HEK293T (cell line): ENCODE measurements at regions not wholly inside any gene's neighbourhood (a gene's known extent, or its start where the extent isn't known, plus 50 kb on each side); places are given as distances from the start of the nearest gene placed in this dataset.

Source experiments
- CTCF ChIA-PET: fragments of 350-600 bp; formaldehyde crosslinking; extraction: SDS; loops from one replicate; lab custom pipeline; 2021; ENCODE audit warnings: antibody characterized with exemption, inconsistent platforms; lab: Yijun Ruan, JAX
- POLR2A ChIA-PET: fragments of 350-600 bp; formaldehyde crosslinking; extraction: SDS; loops from one replicate; lab custom pipeline; 2020; ENCODE audit warnings: antibody characterized with exemption, inconsistent platforms; lab: Yijun Ruan, JAX
- DNase-seq: peaks from one replicate; pipeline ENCODE4 v3.0.0; 2012; ENCODE audit warnings: mixed read lengths; ENCODE audit errors: extremely low spot score
- ARNT ChIP-seq: fragments of 450-650 bp; IDR thresholded peaks from 2 replicates; pipeline ENCODE4 v1.6.1; 2017; ENCODE audit warnings: mild to moderate bottlenecking
- BHLHE40 ChIP-seq: fragments of 450-650 bp; IDR thresholded peaks from 2 replicates; pipeline ENCODE4 v1.6.1; 2016; ENCODE audit warnings: mild to moderate bottlenecking, moderate library complexity, borderline replicate concordance
- CTBP1 ChIP-seq: fragments of 450-650 bp; IDR thresholded peaks from 2 replicates; pipeline ENCODE4 v1.6.1; 2016; ENCODE audit warnings: borderline replicate concordance
- ELF4 ChIP-seq: fragments of 450-650 bp; IDR thresholded peaks from 2 replicates; pipeline ENCODE4 v1.6.1; 2017; ENCODE audit warnings: antibody characterized with exemption
- FOXA1 ChIP-seq: fragments of 450-650 bp; IDR thresholded peaks from 2 replicates; pipeline ENCODE4 v1.6.1; 2016; ENCODE audit warnings: mild to moderate bottlenecking
- FOXK2 ChIP-seq: fragments of 450-650 bp; IDR thresholded peaks from 2 replicates; pipeline ENCODE4 v1.6.1; 2016; ENCODE audit warnings: mild to moderate bottlenecking
- FOXM1 ChIP-seq: fragments of 450-650 bp; IDR thresholded peaks from 2 replicates; pipeline ENCODE4 v1.6.1; 2017; ENCODE audit warnings: mild to moderate bottlenecking, borderline replicate concordance
- HDGF ChIP-seq: fragments of 450-650 bp; IDR thresholded peaks from 2 replicates; pipeline ENCODE4 v1.6.1; 2017; ENCODE audit warnings: antibody characterized with exemption, borderline replicate concordance
- L3MBTL2 ChIP-seq: fragments of 450-650 bp; conservative IDR thresholded peaks from 2 replicates; pipeline ENCODE4 v1.6.1; 2016; ENCODE audit warnings: mild to moderate bottlenecking
- LEF1 ChIP-seq: fragments of 450-650 bp; IDR thresholded peaks from 2 replicates; pipeline ENCODE4 v1.6.1; 2017; ENCODE audit warnings: mild to moderate bottlenecking, borderline replicate concordance
- NFRKB ChIP-seq: fragments of 450-650 bp; IDR thresholded peaks from 2 replicates; pipeline ENCODE4 v1.6.1; 2016; ENCODE audit warnings: mild to moderate bottlenecking, moderate library complexity
- SP1 ChIP-seq: fragments of 450-650 bp; IDR thresholded peaks from 2 replicates; pipeline ENCODE4 v1.6.1; 2017
- SUZ12 ChIP-seq: fragments of 450-650 bp; IDR thresholded peaks from 2 replicates; pipeline ENCODE4 v1.6.1; 2016; ENCODE audit warnings: mild to moderate bottlenecking
- TARDBP ChIP-seq: fragments of 450-650 bp; IDR thresholded peaks from 2 replicates; pipeline ENCODE4 v1.6.1; 2016
- ZNF384 ChIP-seq: fragments of 450-650 bp; IDR thresholded peaks from 2 replicates; pipeline ENCODE4 v1.6.1; 2016
- TF ChIP-seq, protein P1 (sequence below): fragments of 450-650 bp; IDR thresholded peaks from 2 replicates; pipeline ENCODE4 v1.6.1; 2016

GRCh38 chr4:116453127-116453526 lies 632.2 kb downstream of the TRAM1L1 start:
- no peak for TF ChIP-seq CTBP1
- TF ChIP-seq SP1, result no peak
- TF ChIP-seq FOXK2, result no peak
- TF ChIP-seq LEF1, result no peak
- TF ChIP-seq TARDBP, result no peak
- TF ChIP-seq ELF4, result no peak

GRCh38 chr4:116449764-116450163 lies 635.6 kb downstream of the TRAM1L1 start:
- POLR2A ChIA-PET, result no interaction called here
- DNase-seq, result no peak
- TF ChIP-seq L3MBTL2 (no peak), ZNF384 (no peak)
- CTCF ChIA-PET, result no interaction called here

More at GRCh38 chr4:116453127-116453526, 632.2 kb downstream of the TRAM1L1 start:
- DNase-seq, result no peak
- POLR2A ChIA-PET, result no interaction called here
- CTCF ChIA-PET, result no interaction called here

DNA sequence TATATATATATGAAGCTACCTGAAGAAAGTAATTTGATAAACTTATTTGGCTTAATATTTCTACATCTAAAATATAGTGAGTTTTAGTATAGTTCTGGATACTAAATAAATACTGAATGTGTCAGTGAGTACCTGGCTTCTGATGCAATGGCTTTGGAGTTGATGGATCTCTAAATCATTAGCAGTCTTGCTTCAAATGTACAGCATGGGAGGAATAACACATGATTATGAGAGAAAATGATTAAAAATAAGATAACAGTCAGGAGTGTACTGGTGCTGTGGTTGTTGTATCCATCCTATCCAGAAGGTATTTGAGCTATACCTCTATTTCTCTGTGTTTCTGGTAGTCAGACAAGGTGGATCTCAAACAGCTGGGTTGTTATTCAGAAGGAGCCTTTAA lies 641.3 kb downstream of the TRAM1L1 start:
- TF ChIP-seq ZNF384 (no peak), ARNT (no peak), HDGF (no peak), CTBP1 (no peak), LEF1 (no peak)
- POLR2A ChIA-PET, result no interaction called here
- CTCF ChIA-PET, result no interaction called here
- no peak for DNase-seq

- DNase-seq, result no peak
- CTCF ChIA-PET, result no interaction called here
- POLR2A ChIA-PET, result no interaction called here
- no peak for TF ChIP-seq L3MBTL2
- TF ChIP-seq LEF1, result no peak
- no peak for TF ChIP-seq CTBP1
- TF ChIP-seq, protein P1, sequence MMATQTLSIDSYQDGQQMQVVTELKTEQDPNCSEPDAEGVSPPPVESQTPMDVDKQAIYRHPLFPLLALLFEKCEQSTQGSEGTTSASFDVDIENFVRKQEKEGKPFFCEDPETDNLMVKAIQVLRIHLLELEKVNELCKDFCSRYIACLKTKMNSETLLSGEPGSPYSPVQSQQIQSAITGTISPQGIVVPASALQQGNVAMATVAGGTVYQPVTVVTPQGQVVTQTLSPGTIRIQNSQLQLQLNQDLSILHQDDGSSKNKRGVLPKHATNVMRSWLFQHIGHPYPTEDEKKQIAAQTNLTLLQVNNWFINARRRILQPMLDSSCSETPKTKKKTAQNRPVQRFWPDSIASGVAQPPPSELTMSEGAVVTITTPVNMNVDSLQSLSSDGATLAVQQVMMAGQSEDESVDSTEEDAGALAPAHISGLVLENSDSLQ, result no peak
- TF ChIP-seq ZNF384, result no peak
- no peak for TF ChIP-seq FOXK2
- no peak for TF ChIP-seq BHLHE40
- no peak for TF ChIP-seq SUZ12
- no peak for TF ChIP-seq FOXM1
These were observed 646.2 kb downstream of the TRAM1L1 start for GRCh38 chr4:116438981-116439729.

DNA sequence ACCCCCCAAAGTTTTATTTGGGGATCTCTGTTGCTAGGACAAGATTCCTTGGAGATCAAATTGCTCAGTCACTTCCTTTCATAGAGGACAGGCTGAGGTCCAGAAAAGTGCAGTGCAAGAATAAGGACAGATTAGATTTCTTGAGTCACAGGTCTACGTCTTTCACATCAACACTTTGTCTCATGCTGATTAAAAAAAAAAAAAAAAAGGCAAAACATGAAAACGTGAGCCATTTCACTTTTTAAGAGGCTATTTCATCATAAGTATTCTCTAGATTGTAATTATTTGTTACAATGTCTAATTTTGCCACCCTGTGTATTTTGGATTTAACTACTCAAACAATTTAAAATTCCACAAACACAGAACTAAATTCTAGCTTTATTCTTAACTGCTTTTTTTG lies 647.0 kb downstream of the TRAM1L1 start:
- ChIA-PET POLR2A (no interaction called here), CTCF (no interaction called here)
- DNase-seq, result no peak
- no peak for TF ChIP-seq SUZ12
- no peak for TF ChIP-seq HDGF
- TF ChIP-seq FOXA1, result no peak
- no peak for TF ChIP-seq SP1
- TF ChIP-seq FOXM1, result no peak
- no peak for TF ChIP-seq TARDBP
- TF ChIP-seq, protein P1, result no peak
- no peak for TF ChIP-seq NFRKB
- no peak for TF ChIP-seq ZNF384
- TF ChIP-seq ELF4, result no peak
- no peak for TF ChIP-seq ARNT
- no peak for TF ChIP-seq FOXK2
- TF ChIP-seq BHLHE40, result no peak
- no peak for TF ChIP-seq L3MBTL2
- TF ChIP-seq CTBP1, result no peak

GRCh38 chr4:116427666-116428065 lies 657.7 kb downstream of the TRAM1L1 start:
- ChIA-PET POLR2A (no interaction called here), CTCF (no interaction called here)
- DNase-seq, result no peak
- TF ChIP-seq FOXA1 (no peak), LEF1 (no peak), HDGF (no peak), ARNT (no peak), SP1 (no peak), SUZ12 (no peak)

DNA sequence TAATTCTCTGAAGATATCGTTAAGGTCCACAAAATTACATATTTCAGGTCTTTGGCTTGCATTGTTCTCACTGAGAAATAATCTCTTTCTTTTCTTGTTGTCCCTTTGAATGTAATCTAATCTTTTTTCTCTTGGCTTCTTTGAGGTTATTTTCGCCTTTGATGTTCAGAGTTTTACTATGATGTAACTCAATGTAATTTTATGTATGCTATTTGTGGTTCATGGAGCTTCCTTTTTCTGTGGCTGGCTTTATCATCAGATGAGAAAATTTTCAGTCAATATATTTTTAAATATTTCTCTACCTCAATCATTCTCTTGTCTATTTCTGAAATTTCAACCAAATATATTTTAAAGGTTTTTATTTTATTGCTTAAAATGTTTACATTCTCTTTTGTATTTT lies 672.2 kb downstream of the TRAM1L1 start:
- no peak for DNase-seq
- CTCF ChIA-PET, result no interaction called here
- no peak for TF ChIP-seq SP1
- TF ChIP-seq SUZ12, result no peak
- POLR2A ChIA-PET, result no interaction called here

- CTCF ChIA-PET, result no interaction called here
These were observed 684.1 kb downstream of the TRAM1L1 start for GRCh38 chr4:116401293-116401692.

More at GRCh38 chr4:116401293-116401692, 684.1 kb downstream of the TRAM1L1 start:
- POLR2A ChIA-PET, result no interaction called here
- DNase-seq, result no peak
- TF ChIP-seq, protein P1, result no peak
- TF ChIP-seq TARDBP, result no peak
- TF ChIP-seq FOXM1, result no peak
- no peak for TF ChIP-seq FOXK2
- TF ChIP-seq SUZ12, result no peak
- no peak for TF ChIP-seq L3MBTL2
- TF ChIP-seq BHLHE40, result no peak
- no peak for TF ChIP-seq NFRKB
- no peak for TF ChIP-seq ELF4
- TF ChIP-seq FOXA1, result no peak
- TF ChIP-seq HDGF, result no peak
- TF ChIP-seq ARNT, result no peak
- TF ChIP-seq SP1, result no peak
- TF ChIP-seq LEF1, result no peak
- no peak for TF ChIP-seq ZNF384
